AG09309 (cell line): ENCODE measurements at regions not wholly inside any gene's neighbourhood (a gene's known extent, or its start where the extent isn't known, plus 50 kb on each side); places are given as distances from the start of the nearest gene placed in this dataset.

ENCODE experiments used
- DNase-seq: peaks from one replicate; pipeline ENCODE4 v3.0.0-alpha.2; 2010; ENCODE audit warnings: low read depth
- H3K4me3 ChIP-seq: 2 replicates; pipeline ENCODE4 v1.5.1; 2011; ENCODE audit warnings: mild to moderate bottlenecking, low read depth, low read length, moderate library complexity; ENCODE audit not compliant: control insufficient read depth
- TF ChIP-seq, protein P1 (sequence below): IDR thresholded peaks from 2 replicates; pipeline ENCODE4 v1.5.1; 2011; ENCODE audit warnings: mild to moderate bottlenecking, low read depth, low read length, inconsistent platforms; ENCODE audit not compliant: insufficient read depth, control insufficient read depth; ENCODE audit errors: missing control alignments

DNA sequence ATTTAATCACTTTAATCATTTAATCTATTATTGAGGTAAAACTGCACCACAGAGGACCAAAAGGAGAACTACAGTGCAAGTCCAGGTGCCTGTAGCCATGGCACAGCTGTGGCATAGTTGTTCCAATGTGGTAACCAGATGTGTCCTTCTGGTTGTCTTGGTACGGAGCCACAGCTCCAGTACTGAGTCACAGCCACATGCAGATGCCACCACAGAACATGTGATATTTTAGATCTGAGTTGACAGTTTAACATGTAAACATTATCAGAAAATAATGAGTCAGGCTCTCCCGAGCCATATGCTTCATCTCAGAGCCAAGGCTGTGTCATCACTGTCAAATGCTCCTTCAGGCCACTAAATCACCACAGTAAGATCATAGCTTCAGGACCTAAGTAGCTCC, 56.4 kb upstream of the RGS7 start:
- TF ChIP-seq, protein P1, sequence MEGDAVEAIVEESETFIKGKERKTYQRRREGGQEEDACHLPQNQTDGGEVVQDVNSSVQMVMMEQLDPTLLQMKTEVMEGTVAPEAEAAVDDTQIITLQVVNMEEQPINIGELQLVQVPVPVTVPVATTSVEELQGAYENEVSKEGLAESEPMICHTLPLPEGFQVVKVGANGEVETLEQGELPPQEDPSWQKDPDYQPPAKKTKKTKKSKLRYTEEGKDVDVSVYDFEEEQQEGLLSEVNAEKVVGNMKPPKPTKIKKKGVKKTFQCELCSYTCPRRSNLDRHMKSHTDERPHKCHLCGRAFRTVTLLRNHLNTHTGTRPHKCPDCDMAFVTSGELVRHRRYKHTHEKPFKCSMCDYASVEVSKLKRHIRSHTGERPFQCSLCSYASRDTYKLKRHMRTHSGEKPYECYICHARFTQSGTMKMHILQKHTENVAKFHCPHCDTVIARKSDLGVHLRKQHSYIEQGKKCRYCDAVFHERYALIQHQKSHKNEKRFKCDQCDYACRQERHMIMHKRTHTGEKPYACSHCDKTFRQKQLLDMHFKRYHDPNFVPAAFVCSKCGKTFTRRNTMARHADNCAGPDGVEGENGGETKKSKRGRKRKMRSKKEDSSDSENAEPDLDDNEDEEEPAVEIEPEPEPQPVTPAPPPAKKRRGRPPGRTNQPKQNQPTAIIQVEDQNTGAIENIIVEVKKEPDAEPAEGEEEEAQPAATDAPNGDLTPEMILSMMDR = no peak
- H3K4me3 ChIP-seq = no peak overlapping the region
- DNase-seq = no peak

GRCh38 chr1:241412646-241413045, 55.6 kb upstream of the RGS7 start:
- TF ChIP-seq, protein P1 = no peak
- DNase-seq = no peak
- H3K4me3 ChIP-seq = no peak overlapping the region

DNA sequence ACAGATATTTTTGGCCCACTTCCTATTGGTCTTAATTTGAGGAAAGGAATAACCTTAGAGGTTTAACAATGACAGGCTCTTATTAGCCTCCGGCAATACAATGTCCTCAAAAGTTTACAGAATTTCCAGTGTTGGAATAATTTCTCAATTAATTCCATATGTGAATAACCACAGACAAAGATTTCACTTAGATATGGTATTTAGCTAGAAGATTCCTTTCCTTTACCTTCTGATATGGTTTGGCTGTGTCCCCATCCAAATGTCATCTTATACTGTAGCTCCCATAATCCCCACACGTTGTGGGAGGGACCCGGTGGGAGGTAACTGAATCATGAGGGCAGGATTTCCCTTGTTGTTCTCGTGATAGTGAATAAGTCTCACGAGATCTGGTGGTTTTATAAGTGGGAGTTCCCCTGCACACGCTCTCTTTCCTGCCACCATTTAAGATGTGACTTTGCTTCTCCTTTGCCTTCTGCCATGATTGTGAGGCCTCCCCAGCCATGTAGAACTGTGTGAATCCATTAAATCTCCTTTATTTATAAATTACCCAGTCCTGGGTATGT, 54.9 kb upstream of the RGS7 start:
- no peak overlapping the region for H3K4me3 ChIP-seq
- TF ChIP-seq, protein P1 = no peak
- DNase-seq = peak; percentile 73

DNA sequence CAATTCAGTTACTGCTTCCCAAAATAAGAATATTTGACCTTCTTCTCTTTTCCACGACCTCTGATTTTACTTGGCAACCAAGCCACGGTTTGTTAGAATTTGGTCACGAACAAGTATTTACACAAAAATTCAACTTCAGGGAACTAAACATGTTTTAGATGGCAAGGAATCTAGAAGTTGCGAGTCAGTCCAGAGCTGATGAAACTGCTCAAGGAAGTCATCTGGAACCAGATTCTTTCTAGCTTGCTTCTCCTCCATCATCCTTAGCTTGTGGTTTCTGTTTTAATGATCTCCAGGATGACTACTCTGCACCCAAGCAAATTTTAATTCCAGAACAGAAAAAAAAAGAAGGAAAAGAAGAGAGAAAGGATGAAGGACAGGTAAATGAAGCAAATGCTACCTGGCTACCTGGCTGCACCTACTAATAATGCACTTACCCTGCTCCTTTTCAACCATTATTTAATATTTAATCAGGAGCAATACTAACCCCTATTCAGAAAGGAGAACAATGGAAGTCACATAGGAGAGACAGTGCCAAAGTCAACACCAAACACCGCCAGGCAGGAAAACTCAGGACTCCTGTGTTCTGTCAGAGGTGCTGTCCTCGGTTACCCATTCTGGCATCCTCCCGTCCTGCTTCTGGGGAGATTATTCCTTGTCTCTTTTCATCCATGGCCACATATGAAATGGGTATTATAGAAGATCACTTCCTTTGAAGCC, 54.2 kb upstream of the RGS7 start:
- TF ChIP-seq, protein P1 = no peak
- peak; percentile 84 for DNase-seq
- H3K4me3 ChIP-seq = no peak overlapping the region

- TF ChIP-seq, protein P1 = peak; percentile 34
- H3K4me3 ChIP-seq = no peak overlapping the region
- DNase-seq = no peak
Observed at GRCh38 chr1:241408170-241408569, 51.2 kb upstream of the RGS7 start.
